HG03175 (cell line): ENCODE measurements at regions not wholly inside any gene's neighbourhood (a gene's known extent, or its start where the extent isn't known, plus 50 kb on each side); places are given as distances from the start of the nearest gene placed in this dataset.
"Not testable (repeated sequence)": the region's sequence is repeated elsewhere in the genome, so short reads cannot be mapped to it uniquely, and the experiment has no call there.

Experiments
- ATAC-seq: cut with Tn5 transposase; IDR thresholded peaks from one replicate; pipeline ENCODE4 v1.9.1; 2021; ENCODE audit warnings: mild to moderate bottlenecking, moderate library complexity; ENCODE audit not compliant: unreplicated experiment

DNA sequence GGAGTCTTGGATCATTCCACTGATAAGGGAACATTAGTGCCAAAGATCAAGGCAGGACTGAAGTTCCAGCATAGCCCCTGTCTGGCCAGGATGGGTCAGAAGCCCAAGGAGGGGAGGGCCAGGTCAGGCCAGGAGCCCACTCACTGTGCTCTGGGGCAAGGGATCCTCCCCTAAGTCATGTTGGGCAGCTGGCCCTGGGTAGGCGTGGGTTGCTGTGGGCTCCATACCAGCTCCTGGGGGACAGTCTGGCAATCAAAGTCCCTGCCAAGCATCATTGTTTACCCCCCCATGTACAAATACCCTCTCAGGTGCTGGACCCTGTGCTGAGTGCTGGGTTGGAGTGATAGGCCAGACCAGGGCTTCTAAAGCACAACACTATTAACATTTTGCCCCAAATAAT is 130.5 kb downstream of the IRX5 start:
- no peak for ATAC-seq

DNA sequence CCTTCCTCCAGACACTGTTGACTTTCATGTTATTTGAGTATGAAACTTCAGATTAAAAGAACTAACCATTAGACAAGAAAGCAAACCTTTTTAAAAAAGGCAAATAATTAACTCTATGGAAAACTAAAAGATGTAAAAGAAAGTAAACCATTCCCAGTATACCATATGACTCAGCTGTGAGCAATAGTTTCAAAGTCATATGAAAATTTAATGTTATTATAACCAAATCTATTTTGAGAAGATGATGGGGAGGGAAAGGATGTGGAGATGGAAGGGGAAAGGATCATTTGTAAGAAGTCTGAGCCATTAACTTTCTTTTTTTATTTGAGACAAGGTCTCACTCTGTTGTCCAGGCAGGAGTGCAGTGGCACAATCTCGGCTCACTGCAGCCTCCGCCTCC is 131.8 kb downstream of the IRX5 start:
- no peak for ATAC-seq

DNA sequence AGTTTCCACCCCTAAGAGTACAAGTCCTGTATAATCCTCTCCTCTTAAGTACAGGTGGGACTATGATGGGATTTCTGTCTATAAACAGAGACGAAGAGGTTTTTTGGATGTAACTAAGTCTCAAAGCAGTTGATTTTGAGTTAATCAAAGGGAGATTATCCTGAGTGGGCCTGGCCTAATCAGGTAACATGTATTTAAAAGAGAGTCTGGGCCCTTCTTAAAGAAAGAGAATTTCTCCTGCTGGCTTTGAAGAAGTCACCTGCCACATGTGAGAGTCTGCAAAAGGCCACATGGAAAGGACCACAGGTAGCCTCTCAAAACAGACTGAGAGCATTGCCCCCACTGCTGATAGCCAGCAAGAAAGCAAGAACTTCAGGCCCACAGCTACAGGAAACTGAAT is 142.3 kb downstream of the IRX5 start:
- no peak for ATAC-seq

DNA sequence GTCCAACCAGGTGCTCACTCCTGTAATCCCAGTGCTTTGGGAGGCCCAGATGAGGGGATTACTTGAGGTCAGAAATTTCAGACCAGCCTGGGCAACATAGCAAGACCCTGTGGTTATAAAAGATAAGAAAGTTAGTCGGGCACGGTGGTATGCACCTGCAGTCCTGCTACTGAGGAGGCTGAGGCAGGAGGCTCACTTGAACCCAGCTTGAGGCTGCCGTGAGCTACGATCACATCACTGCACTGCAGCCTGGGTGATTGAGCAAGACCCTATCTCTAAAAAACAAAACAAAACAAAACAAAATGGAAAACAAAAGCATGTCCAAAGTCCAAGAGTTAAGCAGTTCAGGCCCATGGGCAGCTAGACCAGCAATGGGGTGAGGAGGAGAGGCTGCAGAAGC is 143.2 kb downstream of the IRX5 start:
- no peak for ATAC-seq

DNA sequence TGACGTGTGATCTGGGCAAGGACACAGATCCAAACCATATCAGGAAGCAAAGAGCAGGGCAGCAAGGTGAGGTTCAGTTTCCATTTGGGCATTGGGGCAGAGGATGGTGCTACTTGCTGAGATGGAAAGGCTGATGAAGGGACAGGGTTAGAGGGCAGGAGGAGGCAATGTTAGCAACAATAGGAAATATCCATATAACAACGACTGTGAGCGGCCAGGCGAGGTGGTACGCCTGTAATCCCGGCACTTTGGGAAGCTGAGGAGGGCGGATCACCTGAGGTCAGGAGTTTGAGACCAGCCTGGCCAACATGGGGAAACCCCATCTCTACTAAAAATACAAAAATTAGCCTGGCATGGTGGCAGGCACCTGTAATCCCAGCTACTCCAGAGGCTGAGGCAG is 144.5 kb downstream of the IRX5 start:
- ATAC-seq: not testable (repeated sequence)

DNA sequence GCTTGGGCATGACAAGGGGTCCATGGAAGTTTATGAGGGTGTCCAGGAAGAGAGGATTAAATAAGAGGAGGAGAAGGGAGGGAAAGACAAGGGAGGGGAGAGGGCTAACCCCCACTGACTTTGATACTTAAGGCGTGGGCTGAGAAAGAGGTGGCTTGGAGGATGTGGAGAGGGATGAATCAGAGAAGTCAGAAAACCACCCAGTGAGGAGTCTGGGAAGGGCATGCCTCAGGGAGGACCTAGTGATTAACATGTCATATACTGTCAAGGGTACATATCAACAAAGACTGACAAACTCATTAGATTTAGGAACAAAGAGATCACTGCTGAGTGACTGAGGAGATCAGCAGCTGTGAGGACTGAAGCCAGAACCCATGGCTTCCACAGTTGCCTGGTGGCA is 145.4 kb downstream of the IRX5 start:
- ATAC-seq: no peak

DNA sequence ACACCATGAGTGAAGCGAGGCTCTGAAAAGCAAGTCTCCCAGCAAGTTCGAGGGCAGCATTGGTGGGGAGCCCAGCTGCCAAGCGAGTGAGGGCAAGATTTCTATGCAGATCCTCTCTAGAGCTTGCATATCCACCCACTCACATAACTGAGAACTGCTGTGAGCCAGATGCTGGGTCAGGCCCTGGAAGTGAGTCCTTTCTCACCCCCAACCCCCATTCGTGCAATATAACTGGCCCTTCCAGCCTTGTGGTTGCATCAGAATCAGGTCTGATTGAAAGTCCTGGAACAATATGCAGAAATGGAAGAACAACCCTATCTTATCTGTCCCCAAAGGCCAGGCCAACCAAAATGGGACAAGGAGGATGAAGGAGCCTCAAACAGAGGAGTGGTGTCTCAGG is 146.6 kb downstream of the IRX5 start:
- no peak for ATAC-seq

DNA sequence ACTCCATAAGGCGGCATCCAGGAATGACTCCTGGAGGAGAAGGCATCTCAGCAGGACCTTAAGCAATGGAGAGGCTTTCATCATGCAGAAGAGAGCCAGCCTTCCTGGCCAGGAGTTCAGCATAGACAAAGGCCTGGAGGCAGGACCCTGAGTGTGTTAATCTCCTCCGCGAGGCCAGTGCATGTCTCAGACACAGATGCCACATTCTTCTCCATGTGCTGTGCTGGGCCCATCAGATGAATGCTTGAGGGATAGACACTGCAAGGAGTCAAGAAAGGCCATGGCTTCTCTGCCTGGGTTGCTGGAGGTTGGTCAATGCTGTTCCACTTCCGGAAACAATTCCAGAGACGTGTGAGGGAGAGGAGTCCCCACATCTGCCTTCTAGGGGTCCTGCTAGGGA is 147.5 kb downstream of the IRX5 start:
- no peak for ATAC-seq

DNA sequence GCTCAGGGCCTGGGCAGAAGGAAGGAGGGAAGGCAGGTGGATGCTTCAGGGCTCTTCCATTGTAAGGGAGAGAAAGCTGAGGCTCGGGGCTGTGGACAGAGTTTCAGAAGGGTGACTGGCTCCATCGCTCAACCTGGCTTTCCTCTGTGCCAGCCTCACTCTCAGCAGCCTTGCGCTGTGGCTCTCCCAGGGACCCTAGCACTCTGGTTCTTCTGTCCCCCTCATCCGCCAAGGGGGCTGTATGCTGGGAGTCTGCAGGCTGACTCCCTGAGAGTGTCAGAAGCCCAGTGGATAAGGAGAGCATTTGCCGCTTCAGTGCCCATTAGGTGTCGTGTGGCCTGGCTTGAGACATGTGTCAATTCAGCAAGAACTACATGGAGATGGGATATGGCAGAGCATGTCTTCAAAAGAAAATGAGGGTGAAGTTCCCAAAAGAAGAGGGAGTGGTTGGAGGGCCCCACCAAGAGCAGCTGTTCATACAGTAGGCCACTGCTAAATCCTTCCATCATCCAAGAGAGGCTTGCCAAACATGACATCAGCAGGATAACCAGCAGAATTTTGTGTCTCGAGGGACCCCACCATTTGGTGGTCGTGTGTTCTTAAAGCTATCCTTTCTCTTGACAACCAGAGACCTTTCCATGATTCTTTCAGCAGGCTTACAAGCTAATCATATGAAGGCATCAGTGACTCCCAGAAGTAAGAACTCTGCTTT is 148.2 kb downstream of the IRX5 start:
- no peak for ATAC-seq

DNA sequence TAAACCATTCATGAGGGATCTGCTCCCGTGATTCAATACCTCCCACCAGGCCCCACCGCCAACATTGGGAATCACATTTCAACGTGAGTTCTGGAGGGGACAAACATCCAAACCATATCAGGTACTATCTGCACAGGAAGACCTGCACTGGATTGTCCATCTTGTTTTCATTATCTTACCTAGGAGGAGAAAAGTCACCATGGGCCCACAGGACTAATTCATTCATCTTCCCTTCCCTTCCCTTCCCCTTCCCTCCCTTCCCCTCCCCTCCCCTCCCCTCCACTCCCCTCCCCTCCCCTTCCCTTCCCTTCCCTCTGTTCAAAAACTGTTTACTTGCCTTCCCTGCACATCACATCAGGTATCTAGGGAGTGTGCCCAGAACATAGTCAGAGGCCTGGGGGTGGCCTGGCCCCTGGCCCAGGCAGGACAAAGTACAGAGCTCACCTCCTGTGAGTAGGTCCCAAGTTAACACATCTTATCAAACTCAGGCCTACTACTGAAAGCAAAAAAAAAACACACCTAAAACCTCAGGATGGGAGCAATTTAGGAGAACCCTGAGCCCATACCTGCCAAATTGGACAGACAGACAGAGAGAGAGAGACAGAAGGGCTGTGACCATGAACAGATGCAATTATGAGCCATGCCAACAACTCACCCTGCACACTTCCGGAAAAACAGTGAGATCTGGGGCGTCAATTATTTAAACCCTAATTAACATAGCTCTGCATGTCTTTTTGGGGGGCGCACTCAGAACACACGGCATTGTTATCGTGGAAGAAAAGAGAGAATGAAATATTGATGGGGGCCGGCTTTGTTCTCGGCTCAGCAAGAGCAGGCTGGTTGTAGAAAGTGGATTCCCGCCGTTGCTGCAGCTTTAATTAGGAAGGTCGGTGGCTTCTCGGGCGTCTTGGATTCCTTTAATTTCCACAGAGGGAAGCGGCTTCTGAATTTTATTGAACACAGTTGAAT is 151.2 kb downstream of the IRX5 start:
- no peak for ATAC-seq

DNA sequence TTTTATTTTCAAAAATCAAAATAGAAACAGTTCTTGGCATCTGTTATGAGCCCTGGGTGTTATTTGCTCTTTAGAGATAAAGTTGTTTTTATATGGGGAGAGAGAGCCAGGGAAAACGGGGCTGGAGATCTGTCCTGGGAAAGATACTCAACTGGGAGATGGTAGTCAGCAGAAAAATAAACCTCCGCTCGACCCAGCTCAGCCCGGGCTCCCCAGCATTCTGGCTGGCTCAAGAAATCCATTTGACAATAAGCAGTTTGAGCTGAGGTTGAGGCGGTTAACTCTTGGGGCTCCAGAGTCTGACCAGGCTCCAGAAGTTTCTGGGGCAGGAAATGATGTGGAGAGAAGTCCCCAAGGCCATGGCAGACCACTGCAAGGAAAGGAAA is 151.9 kb downstream of the IRX5 start:
- ATAC-seq: no peak

DNA sequence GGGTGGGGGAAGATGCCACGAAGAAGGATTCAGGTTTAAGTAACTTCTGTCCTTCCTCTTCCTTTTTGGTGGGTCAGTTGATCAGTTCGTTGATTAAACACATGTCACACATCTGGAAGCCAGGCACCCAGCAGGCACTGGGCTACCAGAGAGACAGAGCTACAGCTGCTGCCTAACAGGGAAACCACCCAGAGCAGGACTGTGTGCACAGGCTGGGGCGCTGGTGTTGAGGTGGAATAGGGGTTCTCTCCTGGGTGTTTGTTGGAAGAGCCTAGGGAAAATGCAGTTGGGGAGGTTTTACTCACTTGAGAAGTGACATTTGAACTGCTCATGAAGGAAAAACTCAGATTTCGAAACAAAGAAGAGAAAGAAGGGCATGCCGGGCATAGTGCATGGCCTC is 152.4 kb downstream of the IRX5 start:
- no peak for ATAC-seq

DNA sequence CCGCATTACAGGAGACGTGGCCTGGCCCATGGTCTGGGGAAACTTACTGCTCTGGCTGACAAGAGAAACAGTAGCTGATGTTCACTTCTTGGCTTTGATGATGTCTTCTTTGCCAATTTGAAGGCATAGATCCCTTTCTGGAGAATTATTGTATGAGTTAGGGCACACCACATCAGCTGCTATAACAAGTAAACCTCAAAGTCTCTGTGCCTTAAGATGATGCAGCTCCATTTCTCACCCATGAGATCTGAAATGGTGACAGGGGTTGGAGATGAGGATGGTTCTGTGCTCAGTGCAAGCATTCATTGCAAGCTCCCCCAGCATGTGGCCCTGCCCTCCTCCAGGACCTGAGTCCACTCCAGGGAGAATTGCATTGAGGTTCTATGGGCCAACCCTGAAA is 157.4 kb downstream of the IRX5 start:
- ATAC-seq: no peak

DNA sequence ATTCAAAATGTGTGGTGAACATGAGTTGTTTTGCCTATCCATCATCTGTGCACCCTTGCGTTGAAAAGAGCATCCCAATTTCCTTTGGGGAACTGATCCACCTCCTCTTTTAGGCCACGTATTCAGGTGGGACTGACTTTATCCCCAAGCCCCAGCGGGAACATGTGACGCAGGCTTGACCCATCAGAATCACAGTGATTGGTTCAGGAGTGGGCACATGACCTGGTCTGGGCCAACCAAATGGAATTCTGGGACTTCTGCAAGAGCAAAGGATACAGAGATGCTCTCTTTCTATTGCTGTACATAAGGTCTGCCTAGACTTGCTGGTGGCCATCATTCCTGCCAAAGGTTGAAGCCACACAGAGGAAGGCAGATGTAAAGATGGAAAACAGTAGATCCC is 158.9 kb downstream of the IRX5 start:
- ATAC-seq: no peak

DNA sequence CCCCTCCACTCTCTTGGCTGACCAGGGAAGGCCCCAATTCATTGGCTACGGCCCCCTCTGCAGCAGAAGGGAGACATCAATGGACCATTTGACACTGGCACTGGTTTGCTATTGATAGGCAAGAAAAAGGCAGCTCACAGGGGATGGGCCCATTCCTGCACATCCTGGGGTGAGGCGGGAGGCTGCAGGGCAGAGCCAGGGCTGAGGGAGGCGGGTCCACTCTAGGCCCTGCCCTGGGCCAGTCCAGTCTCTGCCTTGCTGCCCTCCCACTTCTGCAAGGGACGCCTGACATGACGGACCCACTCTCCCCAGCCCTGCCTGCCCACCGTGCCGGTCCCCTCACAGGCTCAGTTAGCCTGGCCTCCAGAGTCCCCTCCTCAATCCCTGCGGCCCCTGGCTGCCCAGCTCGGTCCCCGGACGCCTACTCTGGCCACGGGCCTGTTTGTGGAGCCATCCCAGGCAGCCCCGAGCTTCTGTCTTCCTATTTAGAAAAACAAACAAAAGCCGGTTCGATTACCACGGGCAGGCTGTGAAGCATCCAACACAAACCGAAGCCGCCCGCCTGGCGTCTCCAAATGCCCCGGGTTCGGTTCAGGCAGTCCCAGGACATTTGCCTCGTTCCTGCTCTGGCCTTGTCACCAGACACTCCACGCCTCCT is 160.7 kb downstream of the IRX5 start:
- no peak for ATAC-seq

DNA sequence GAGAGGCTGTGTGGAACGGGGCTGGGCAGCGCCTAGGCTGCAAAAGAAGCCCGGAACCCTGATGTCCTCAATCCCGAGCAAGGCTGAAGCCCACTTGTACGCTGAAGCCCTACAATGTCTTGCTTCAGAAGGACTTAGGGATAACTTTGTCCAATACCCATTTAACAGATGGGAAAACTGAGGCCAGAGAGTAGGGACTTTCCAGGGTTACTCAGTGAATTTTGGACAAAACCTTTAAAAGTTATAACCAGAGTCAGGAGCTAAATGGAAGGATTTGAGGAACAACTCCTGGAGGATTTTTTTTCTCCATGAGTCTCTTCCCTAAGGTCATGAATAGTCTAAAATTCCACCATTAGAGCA is 161.2 kb downstream of the IRX5 start:
- no peak for ATAC-seq

DNA sequence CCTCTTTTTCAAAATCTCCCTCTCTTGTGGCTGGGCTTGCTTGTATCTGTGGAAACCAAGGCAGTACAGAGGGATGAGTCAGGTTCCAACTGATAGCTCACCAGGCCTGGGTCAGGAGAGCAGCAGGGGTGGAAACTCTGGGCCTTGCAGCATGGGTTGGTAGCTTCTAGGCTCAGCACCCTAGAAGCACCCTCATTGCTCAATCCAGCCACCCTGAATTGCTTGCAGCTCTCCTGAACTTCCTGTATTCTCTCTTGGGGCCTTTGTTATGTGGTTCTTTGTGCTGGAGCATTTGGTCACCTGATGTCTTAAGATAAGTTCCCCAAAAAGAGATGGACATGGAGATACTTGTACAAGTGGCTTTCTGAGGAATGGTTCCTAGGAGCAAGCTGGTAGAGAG is 169.4 kb downstream of the IRX5 start:
- no peak for ATAC-seq

DNA sequence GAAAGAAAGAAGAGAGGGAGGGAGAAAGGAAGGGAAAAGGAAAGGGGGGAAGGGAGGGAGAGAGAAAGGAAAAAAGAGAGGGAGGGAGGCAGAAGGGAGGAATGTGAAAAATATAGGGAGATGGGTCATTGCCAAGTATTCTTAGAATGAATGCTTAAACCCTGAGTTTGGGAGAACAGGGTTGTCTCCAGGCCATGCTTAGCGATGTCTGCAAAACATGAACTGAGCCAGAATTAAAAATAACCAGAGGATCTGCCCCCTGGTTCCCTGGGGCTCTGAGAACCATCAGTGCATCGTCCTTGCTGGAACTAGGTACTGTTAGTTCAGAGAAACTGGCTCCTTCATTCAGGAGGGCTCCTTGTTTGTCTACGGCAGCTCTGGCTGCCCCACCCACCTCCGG is 170.4 kb downstream of the IRX5 start:
- ATAC-seq: no peak

DNA sequence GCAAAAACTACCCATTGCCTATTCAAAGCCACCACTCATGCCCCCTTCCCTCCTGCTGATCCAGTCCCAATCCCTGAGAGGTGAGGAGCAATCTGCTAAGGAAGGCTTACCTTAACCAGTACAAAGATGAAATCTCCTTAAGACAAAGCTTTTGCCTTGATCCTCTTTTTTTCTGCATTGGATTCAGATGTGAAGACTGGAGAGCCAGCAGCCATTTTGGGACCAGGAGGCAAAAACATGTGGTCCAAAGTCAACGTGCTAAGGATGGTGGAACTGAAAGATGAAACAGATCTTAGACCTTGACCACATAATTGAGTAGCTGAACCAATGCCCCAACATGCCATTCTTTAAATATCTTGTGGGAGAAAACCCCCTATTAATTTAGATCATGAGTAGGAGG is 171.4 kb downstream of the IRX5 start:
- no peak for ATAC-seq

DNA sequence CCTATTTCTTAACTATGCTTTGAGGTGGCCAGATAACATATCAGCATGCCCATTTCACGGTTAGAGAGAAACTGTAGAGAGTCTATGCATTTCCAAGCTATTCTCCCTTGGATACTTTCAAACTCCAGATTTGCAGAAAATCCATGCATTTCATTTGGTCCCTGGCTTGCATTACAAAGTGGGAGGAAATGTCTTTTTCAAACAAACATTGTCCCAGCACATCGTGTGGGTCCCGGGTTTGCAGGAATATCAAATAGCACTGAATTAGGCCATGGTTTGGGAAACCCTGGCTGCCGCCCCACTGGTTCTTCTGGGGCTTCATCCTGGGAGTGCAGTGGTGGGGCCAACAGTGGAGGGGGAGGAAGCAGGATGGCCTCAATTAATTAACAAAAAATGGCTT is 171.9 kb downstream of the IRX5 start:
- no peak for ATAC-seq

DNA sequence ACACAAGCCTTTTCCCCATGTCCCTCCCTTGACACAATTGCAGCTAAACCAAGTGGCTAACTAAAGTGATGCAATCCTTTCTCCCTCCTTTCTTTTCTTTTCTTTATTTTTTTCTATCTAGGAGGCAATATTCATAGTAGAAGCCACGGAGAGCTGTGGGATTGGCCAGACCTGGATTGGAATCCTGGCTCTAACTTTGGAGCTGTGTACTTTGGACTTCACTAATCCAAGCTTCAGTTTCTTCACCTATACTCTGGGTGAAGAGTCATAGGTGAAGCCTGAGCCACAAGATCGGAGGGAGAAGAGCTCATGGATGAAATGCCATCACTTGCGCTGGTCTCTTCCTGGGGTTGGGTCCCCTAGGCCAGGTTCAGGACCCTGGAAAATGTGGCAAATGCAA is 177.2 kb downstream of the IRX5 start:
- no peak for ATAC-seq

DNA sequence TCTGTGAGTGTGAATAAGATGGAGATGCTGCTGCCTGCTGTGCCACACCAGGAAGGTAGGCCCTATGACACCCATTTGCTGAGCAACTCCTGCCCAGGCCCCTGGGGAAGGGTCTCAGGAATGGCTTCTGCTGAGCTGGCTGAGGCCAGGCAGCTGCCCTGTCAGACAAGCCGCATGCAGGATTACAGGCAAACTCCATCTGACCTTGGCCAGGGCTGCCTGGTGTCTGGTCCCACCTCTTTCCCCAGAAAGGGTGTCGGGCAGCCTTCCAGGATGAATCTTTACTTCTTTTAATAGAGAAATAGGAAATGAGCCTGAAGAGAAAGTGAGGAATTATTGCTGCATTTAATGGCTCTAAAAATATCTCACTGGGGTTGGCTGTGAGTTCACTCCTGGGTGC is 182.5 kb downstream of the IRX5 start:
- ATAC-seq: no peak
